Right lobe of liver (tissue), 4 donors: ENCODE measurements at regions not wholly inside any gene's neighbourhood (a gene's known extent, or its start where the extent isn't known, plus 50 kb on each side); places are given as distances from the start of the nearest gene placed in this dataset.

Source experiments
- POLR2A ChIP-seq: fragments of 450-650 bp; IDR thresholded peaks from one replicate; pipeline ENCODE4 v1.6.1; 2017; ENCODE audit warnings: antibody characterized with exemption, mild to moderate bottlenecking
- TF ChIP-seq, protein P1 (sequence below), 4 donors: fragments of 200-600 bp in 3 of 4; fragments of 450-650 bp in 1 of 4; IDR thresholded peaks; one replicate each; pipeline versions ENCODE4 v1.5.1 to v1.8.0; 2016 to 2022; ENCODE audit warnings: antibody characterized with exemption in 4 of 4, mild to moderate bottlenecking in 2 of 4
- donor health status: DM: no; HTN: no; CAD: no.
- donor health status: DM: no; HTN: no; CAD: no.
- donor health status: DM: no; HTN: yes; CAD: no.

DNA sequence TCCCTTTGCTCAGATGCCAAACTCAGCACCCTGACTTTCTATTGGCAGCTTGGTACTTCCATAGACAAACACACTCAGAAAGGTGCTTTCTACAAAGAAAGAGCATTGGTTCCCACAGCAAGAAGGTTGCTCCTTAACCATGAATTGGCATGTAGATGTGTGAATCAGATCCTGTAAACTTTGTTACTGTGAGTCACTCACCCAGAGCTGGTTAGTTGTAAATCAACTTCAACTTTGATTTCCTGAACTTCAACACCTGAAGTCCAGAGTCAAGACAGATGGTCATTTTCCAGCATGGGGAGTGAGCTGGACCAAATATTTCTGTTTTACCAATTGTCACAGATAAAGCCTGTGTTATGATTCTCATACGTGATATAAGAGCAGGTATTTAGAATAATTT lies 797.2 kb downstream of the TNS3 start:
- TF ChIP-seq, protein P1, sequence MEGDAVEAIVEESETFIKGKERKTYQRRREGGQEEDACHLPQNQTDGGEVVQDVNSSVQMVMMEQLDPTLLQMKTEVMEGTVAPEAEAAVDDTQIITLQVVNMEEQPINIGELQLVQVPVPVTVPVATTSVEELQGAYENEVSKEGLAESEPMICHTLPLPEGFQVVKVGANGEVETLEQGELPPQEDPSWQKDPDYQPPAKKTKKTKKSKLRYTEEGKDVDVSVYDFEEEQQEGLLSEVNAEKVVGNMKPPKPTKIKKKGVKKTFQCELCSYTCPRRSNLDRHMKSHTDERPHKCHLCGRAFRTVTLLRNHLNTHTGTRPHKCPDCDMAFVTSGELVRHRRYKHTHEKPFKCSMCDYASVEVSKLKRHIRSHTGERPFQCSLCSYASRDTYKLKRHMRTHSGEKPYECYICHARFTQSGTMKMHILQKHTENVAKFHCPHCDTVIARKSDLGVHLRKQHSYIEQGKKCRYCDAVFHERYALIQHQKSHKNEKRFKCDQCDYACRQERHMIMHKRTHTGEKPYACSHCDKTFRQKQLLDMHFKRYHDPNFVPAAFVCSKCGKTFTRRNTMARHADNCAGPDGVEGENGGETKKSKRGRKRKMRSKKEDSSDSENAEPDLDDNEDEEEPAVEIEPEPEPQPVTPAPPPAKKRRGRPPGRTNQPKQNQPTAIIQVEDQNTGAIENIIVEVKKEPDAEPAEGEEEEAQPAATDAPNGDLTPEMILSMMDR (IDR thresholded peaks at IDR 0.05): no peak
- TF ChIP-seq POLR2A: no peak
